HEK293T (cell line): ENCODE measurements at regions not wholly inside any gene's neighbourhood (a gene's known extent, or its start where the extent isn't known, plus 50 kb on each side); places are given as distances from the start of the nearest gene placed in this dataset.

Source experiments
- BHLHE40 ChIP-seq: fragments of 450-650 bp; IDR thresholded peaks from 2 replicates; pipeline ENCODE4 v1.6.1; 2016; ENCODE audit warnings: mild to moderate bottlenecking, moderate library complexity, borderline replicate concordance
- CTBP1 ChIP-seq: fragments of 450-650 bp; IDR thresholded peaks from 2 replicates; pipeline ENCODE4 v1.6.1; 2016; ENCODE audit warnings: borderline replicate concordance
- ELF4 ChIP-seq: fragments of 450-650 bp; IDR thresholded peaks from 2 replicates; pipeline ENCODE4 v1.6.1; 2017; ENCODE audit warnings: antibody characterized with exemption
- FOXM1 ChIP-seq: fragments of 450-650 bp; IDR thresholded peaks from 2 replicates; pipeline ENCODE4 v1.6.1; 2017; ENCODE audit warnings: mild to moderate bottlenecking, borderline replicate concordance
- HDGF ChIP-seq: fragments of 450-650 bp; IDR thresholded peaks from 2 replicates; pipeline ENCODE4 v1.6.1; 2017; ENCODE audit warnings: antibody characterized with exemption, borderline replicate concordance
- PKNOX1 ChIP-seq: fragments of 450-650 bp; IDR thresholded peaks from 2 replicates; pipeline ENCODE4 v1.6.1; 2016
- ZNF384 ChIP-seq: fragments of 450-650 bp; IDR thresholded peaks from 2 replicates; pipeline ENCODE4 v1.6.1; 2016

- TF ChIP-seq PKNOX1: no peak
- TF ChIP-seq FOXM1: no peak
- TF ChIP-seq ELF4: no peak
- no peak for TF ChIP-seq BHLHE40
- no peak for TF ChIP-seq HDGF
- no peak for TF ChIP-seq CTBP1
- no peak for TF ChIP-seq ZNF384
Measured at GRCh38 chr2:6656633-6657032, 209.1 kb downstream of the CMPK2 start.
